ENCODE measurements at regions not wholly inside any gene's neighbourhood (a gene's known extent, or its start where the extent isn't known, plus 50 kb on each side); places are given as distances from the start of the nearest gene placed in this dataset.

GRCh38 chr12:47414511-47414910 is 291.3 kb downstream of the RPAP3 start:
- ChIA-PET CTCF (interaction anchor here (0.6 to 0.7 kb wide), 4 partner anchors 273 to 780 kb away, joined by 3 to 4 read pairs (median 3); no protein-coding TSS in a partner anchor), POLR2A (no interaction called here)
- H3K9me3 ChIP-seq (ENCODE audit: control insufficient read depth, insufficient read depth, low read depth, low read length) = no peaks in the 10 kb centered on the region
- no peak overlapping the region for H3K4me3 ChIP-seq (ENCODE audit: low read depth, low read length)
- TF ChIP-seq ZNF645 (tag by site-specific recombination; IDR thresholded peaks at IDR 0.05) (no peak), ZNF362 (tag by site-specific recombination; IDR thresholded peaks at IDR 0.05) (no peak), KLF7 (tag by site-specific recombination; IDR thresholded peaks at IDR 0.05; ENCODE audit: borderline replicate concordance) (no peak), ZNF580 (tag by site-specific recombination; IDR thresholded peaks at IDR 0.05) (no peak), ZNF692 (tag by site-specific recombination; IDR thresholded peaks at IDR 0.05) (no peak), AEBP2 (tag by site-specific recombination; IDR thresholded peaks at IDR 0.05; ENCODE audit: borderline replicate concordance) (no peak), ZNF10 (tag by site-specific recombination; IDR thresholded peaks at IDR 0.05) (no peak), ZNF398 (tag by site-specific recombination; IDR thresholded peaks at IDR 0.05) (no peak), ZNF513 (tag by site-specific recombination; IDR thresholded peaks at IDR 0.05) (no peak), ZNF175 (tag by site-specific recombination; IDR thresholded peaks at IDR 0.05) (no peak)
- H3K4me1 ChIP-seq (ENCODE audit: control insufficient read depth, insufficient read depth, low read length) = no peaks in the 10 kb centered on the region
- no peaks in the 10 kb centered on the region for H3K36me3 ChIP-seq (ENCODE audit: control insufficient read depth in 2 of 2, insufficient read depth in 1 of 2, low read length in 2 of 2)
- H3K27ac ChIP-seq (ENCODE audit: extremely low read depth, low read depth, low read length) = no peak overlapping the region

GRCh38 chr12:47413806-47414205 is 292.0 kb downstream of the RPAP3 start:
- CTCF ChIA-PET = interaction anchor here (0.6 to 1.1 kb wide), 4 partner anchors 16 to 424 kb away, joined by 3 to 5 read pairs (median 3); no protein-coding TSS in a partner anchor
- TF ChIP-seq ZNF112 (tag by site-specific recombination; IDR thresholded peaks at IDR 0.05) = no peak
- TF ChIP-seq ZBTB48 (tag by site-specific recombination; IDR thresholded peaks at IDR 0.05) = 0 out of 2 replicates have a peak, but pooled peaks have one; percentile 20
- POLR2A ChIA-PET = no interaction called here

More at GRCh38 chr12:47413806-47414205, 292.0 kb downstream of the RPAP3 start:
- H3K36me3 ChIP-seq (ENCODE audit: control insufficient read depth in 2 of 2, insufficient read depth in 1 of 2, low read length in 2 of 2) = no peaks in the 10 kb centered on the region
- H3K9me3 ChIP-seq (ENCODE audit: control insufficient read depth, insufficient read depth, low read depth, low read length) = no peaks in the 10 kb centered on the region
- H3K4me1 ChIP-seq (ENCODE audit: control insufficient read depth, insufficient read depth, low read length) = no peaks in the 10 kb centered on the region
- H3K27ac ChIP-seq (ENCODE audit: extremely low read depth, low read depth, low read length) = no peak overlapping the region
- no peak overlapping the region for H3K4me3 ChIP-seq (ENCODE audit: low read depth, low read length)
